Activated CD4-positive, alpha-beta T cell treated with anti-CD3 and anti-CD28 coated beads for 36 hours (primary cell): ENCODE measurements at regions not wholly inside any gene's neighbourhood (a gene's known extent, or its start where the extent isn't known, plus 50 kb on each side); places are given as distances from the start of the nearest gene placed in this dataset.

Source experiments
- ATAC-seq: fragments of 200-7000 bp; cut with Tn5 transposase; one replicate; pipeline ENCODE4 v1.10.0; 2021; ENCODE audit warnings: mild to moderate bottlenecking, moderate library complexity
- CTCF ChIA-PET: fragments of 350-600 bp; sonication (Branson Sonifier 250); formaldehyde crosslinking; loops from one replicate; lab custom pipeline; 2021; ENCODE audit warnings: antibody characterized with exemption; lab: Charles Lee
- POLR2A ChIA-PET: fragments of 350-600 bp; sonication (Branson Sonifier 250); formaldehyde crosslinking; loops from one replicate; lab custom pipeline; 2021; ENCODE audit warnings: antibody characterized with exemption, inconsistent platforms; lab: Charles Lee
- DNase-seq: peaks from one replicate; pipeline ENCODE4 v3.0.0-alpha.2; 2020
- H3K27ac Mint-ChIP-seq: one replicate; pipeline ENCODE4 v1.8.0; 2021; ENCODE audit warnings: mixed read lengths
- H3K27me3 Mint-ChIP-seq: one replicate; pipeline ENCODE4 v1.8.0; 2021; ENCODE audit warnings: mixed read lengths
- H3K36me3 Mint-ChIP-seq: one replicate; pipeline ENCODE4 v1.8.0; 2021; ENCODE audit warnings: low read depth, mixed read lengths
- H3K4me1 Mint-ChIP-seq: one replicate; pipeline ENCODE4 v1.8.0; 2021; ENCODE audit warnings: mixed read lengths
- H3K4me3 Mint-ChIP-seq: one replicate; pipeline ENCODE4 v1.8.0; 2021; ENCODE audit warnings: mild to moderate bottlenecking, moderate library complexity, mixed read lengths
- H3K9me3 Mint-ChIP-seq: one replicate; pipeline ENCODE4 v1.8.0; 2021; ENCODE audit warnings: low read depth, mixed read lengths
- intact Hi-C, 2 experiments: fragments of 100-400 bp; cut with DNase I in 1 of 2; cut with micrococcal nuclease in 1 of 2; formaldehyde crosslinking; loops; one replicate each; pipeline versions ENCODE4 v1.14.2 to v1.15.1; 2022 to 2024; cut with DNase I, micrococcal nuclease

GRCh38 chr21:27382404-27382803, 415.5 kb upstream of the ADAMTS5 start:
- H3K27ac Mint-ChIP-seq = no peak overlapping the region
- ChIA-PET POLR2A (no interaction called here), CTCF (no interaction called here)
- no peaks in the 10 kb centered on the region for H3K36me3 Mint-ChIP-seq
- no peaks in the 10 kb centered on the region for H3K27me3 Mint-ChIP-seq
- intact Hi-C loops = no loop called here
- ATAC-seq = no peak
- DNase-seq = no peak
- H3K4me1 Mint-ChIP-seq = no peaks in the 10 kb centered on the region
- peaks cover 2% of the 10 kb centered on the region for H3K9me3 Mint-ChIP-seq
- H3K4me3 Mint-ChIP-seq = no peak overlapping the region

- Mint-ChIP-seq H3K27ac (no peak overlapping the region), H3K4me1 (no peaks in the 10 kb centered on the region), H3K27me3 (no peaks in the 10 kb centered on the region), H3K4me3 (no peak overlapping the region), H3K36me3 (no peaks in the 10 kb centered on the region), H3K9me3 (peaks cover 2% of the 10 kb centered on the region)
- no peak for ATAC-seq
- ChIA-PET CTCF (no interaction called here), POLR2A (no interaction called here)
- no peak for DNase-seq
- intact Hi-C loops = no loop called here
These were observed 413.4 kb upstream of the ADAMTS5 start for GRCh38 chr21:27380303-27380702.

DNA sequence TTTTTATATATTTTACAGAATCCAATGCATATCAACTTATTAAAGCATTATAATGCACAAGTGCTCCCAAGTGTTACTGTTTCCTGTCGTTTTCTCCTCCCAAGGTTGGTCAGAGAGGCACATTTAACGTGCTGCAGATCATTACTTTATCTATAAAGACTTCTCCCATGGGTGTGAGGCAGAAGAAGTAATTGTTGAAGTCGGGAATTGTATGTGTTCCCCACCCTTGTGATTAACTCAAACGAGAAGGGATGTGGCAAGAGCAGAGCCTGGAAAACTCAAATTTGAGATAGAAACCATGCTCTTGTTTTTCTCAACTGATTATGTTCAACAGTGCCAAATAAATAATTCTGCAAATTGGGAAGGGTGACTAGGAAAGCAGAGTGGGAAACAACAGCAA, 412.5 kb upstream of the ADAMTS5 start:
- Mint-ChIP-seq H3K27me3 (no peaks in the 10 kb centered on the region), H3K36me3 (no peaks in the 10 kb centered on the region), H3K4me3 (no peak overlapping the region), H3K27ac (no peak overlapping the region), H3K4me1 (no peaks in the 10 kb centered on the region), H3K9me3 (peaks cover 2% of the 10 kb centered on the region)
- DNase-seq (no peak), ATAC-seq (no peak)
- CTCF ChIA-PET = no interaction called here
- POLR2A ChIA-PET = interaction anchor here (0.7 kb wide), 1 partner anchor 1923 kb away, joined by 3 read pairs; no protein-coding TSS in a partner anchor
- intact Hi-C loops = no loop called here

DNA sequence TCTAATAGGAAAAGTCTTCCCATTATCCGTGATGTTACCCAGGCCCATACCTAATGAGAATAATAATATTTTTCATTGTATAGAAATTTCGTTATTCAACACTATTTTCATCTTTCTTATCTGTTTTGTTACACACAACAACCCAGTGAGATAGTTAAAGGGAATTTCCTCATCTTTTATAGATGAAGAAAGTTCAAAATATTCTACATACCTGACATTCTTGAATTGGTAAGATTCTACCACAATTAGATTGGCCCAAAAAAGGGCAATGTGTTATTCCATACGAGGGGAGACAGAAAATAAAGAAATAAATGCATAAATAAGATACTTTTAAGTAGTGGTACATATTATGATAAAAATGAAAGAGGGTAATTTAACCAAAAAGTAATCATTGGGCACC, 405.5 kb upstream of the ADAMTS5 start:
- CTCF ChIA-PET = no interaction called here
- Mint-ChIP-seq H3K27ac (no peak overlapping the region), H3K4me1 (no peaks in the 10 kb centered on the region), H3K9me3 (no peaks in the 10 kb centered on the region), H3K36me3 (no peaks in the 10 kb centered on the region), H3K4me3 (no peak overlapping the region), H3K27me3 (no peaks in the 10 kb centered on the region)
- no peak for DNase-seq
- intact Hi-C loops = no loop called here
- POLR2A ChIA-PET = no interaction called here
- no peak for ATAC-seq

DNA sequence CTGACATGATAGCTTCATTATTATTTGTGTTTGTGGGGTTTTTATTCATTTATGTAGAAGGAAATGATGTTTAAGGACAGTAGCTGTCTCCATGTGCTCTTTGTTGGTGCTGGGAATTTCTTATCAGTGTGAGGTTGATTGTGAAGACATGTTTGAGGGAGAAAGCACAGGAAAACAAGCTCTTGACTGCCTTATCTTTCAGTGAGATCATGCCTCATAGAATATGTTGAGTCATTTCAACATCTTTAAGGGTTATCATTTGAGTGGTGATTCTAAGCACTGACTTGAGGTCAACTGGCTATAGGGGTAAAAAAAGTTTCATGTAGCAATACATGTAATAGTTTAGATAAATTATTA, 405.1 kb upstream of the ADAMTS5 start:
- Mint-ChIP-seq H3K27me3 (no peaks in the 10 kb centered on the region), H3K36me3 (no peaks in the 10 kb centered on the region), H3K4me3 (no peak overlapping the region), H3K9me3 (no peaks in the 10 kb centered on the region), H3K27ac (no peak overlapping the region), H3K4me1 (no peaks in the 10 kb centered on the region)
- DNase-seq (no peak), ATAC-seq (no peak)
- ChIA-PET CTCF (no interaction called here), POLR2A (no interaction called here)
- intact Hi-C loops = no loop called here

GRCh38 chr21:27371115-27371974, 404.5 kb upstream of the ADAMTS5 start:
- intact Hi-C loops = no loop called here
- H3K9me3 Mint-ChIP-seq = no peaks in the 10 kb centered on the region
- no peak overlapping the region for H3K27ac Mint-ChIP-seq
- H3K4me1 Mint-ChIP-seq = no peaks in the 10 kb centered on the region
- ATAC-seq (no peak), DNase-seq (no peak)
- H3K4me3 Mint-ChIP-seq = no peak overlapping the region
- POLR2A ChIA-PET = no interaction called here
- CTCF ChIA-PET = no interaction called here
- H3K36me3 Mint-ChIP-seq = no peaks in the 10 kb centered on the region
- H3K27me3 Mint-ChIP-seq = no peaks in the 10 kb centered on the region

DNA sequence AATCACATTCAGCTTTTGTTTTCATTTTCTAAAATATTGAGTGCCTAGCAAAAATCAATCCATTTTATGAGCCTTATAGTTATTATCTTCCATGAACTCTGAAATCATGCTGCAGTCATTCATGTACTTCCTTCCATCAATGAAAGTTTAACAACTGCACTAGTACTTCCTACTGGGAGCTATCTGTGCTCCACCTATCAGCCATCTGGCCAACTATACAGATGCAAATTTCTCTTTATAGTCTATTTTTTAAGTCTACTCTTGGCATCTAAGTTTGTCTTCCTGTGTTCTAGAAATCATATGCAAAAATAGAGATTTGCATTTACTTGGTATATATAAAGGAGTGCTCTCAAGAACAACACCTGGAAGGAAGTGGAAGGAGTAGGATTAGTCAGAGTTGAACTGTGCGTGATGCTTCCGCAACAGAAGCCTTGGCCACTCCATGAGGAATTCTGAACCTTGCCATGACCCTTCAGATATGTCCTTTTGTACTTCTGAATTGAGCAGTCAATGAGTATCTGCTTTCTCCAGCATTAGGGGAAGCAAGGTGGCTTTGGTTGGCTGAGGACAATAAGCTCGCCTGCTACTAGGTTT, 403.2 kb upstream of the ADAMTS5 start:
- ATAC-seq (no peak), DNase-seq (no peak)
- ChIA-PET CTCF (interaction anchor here (0.6 kb wide), 1 partner anchor 342 kb away, joined by 3 read pairs; no protein-coding TSS in a partner anchor), POLR2A (no interaction called here)
- Mint-ChIP-seq H3K36me3 (no peaks in the 10 kb centered on the region), H3K27me3 (no peaks in the 10 kb centered on the region), H3K4me3 (no peak overlapping the region), H3K27ac (no peak overlapping the region), H3K9me3 (no peaks in the 10 kb centered on the region), H3K4me1 (no peaks in the 10 kb centered on the region)
- intact Hi-C loops = no loop called here

- H3K27me3 Mint-ChIP-seq = no peaks in the 10 kb centered on the region
- H3K9me3 Mint-ChIP-seq = no peaks in the 10 kb centered on the region
- DNase-seq = no peak
- intact Hi-C loops = no loop called here
- H3K36me3 Mint-ChIP-seq = no peaks in the 10 kb centered on the region
- ATAC-seq = no peak
- ChIA-PET POLR2A (no interaction called here), CTCF (interaction anchor here (0.6 kb wide), 1 partner anchor 342 kb away, joined by 3 read pairs; no protein-coding TSS in a partner anchor)
- H3K4me3 Mint-ChIP-seq = no peak overlapping the region
- H3K27ac Mint-ChIP-seq = no peak overlapping the region
- H3K4me1 Mint-ChIP-seq = no peaks in the 10 kb centered on the region
These were observed 402.3 kb upstream of the ADAMTS5 start for GRCh38 chr21:27369234-27369633.

- DNase-seq (no peak), ATAC-seq (no peak)
- Mint-ChIP-seq H3K27me3 (no peaks in the 10 kb centered on the region), H3K4me3 (no peak overlapping the region), H3K27ac (no peak overlapping the region), H3K9me3 (no peaks in the 10 kb centered on the region), H3K4me1 (no peaks in the 10 kb centered on the region), H3K36me3 (no peaks in the 10 kb centered on the region)
- ChIA-PET POLR2A (no interaction called here), CTCF (no interaction called here)
- intact Hi-C loops = no loop called here
These were observed 399.9 kb upstream of the ADAMTS5 start for GRCh38 chr21:27366646-27367235.

DNA sequence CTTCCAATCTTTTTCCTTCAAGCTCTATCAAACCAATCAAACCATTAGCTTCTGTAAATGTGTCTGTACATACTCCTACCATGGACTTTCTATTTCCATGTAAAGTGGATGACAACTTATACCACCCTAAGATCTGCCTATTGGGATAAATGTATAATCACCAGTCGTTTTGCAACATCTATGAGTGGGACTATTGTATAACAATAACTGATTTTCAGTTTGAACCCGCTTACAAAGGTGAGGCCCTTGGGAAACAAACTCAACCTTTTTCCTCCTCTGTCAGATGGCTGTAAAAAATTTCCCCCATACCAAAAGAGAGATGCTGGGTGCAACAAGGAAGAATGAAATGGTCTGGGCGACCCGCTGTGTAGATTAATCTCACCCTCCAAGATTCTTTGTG, 399.1 kb upstream of the ADAMTS5 start:
- POLR2A ChIA-PET = no interaction called here
- CTCF ChIA-PET = no interaction called here

DNA sequence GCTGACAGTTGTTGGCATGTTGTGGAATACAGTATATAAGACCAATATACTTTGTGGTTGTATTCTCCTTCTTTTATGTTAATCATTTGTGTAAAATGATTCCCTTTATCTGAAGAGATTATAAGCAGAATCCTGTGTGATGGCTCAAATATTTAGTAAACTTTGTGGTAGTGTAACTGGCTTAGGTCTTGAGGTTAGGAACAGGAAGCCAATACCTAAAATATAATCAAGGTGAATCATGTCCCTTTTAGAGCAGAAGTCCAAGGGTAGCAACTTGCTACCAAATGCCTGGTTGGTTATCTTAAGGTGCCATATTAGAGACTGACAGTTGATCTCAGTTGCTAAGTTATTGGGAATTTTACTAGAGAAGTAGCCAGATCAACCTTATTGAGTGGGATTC, 398.5 kb upstream of the ADAMTS5 start:
- ATAC-seq (no peak), DNase-seq (no peak)
- Mint-ChIP-seq H3K4me3 (no peak overlapping the region), H3K4me1 (no peaks in the 10 kb centered on the region), H3K27me3 (no peaks in the 10 kb centered on the region), H3K27ac (no peak overlapping the region), H3K9me3 (peaks cover 2% of the 10 kb centered on the region), H3K36me3 (no peaks in the 10 kb centered on the region)
- ChIA-PET CTCF (no interaction called here), POLR2A (no interaction called here)
- intact Hi-C loops = no loop called here

More for the DNA sequence above, 399.1 kb upstream of the ADAMTS5 start:
- DNase-seq (no peak), ATAC-seq (no peak)
- intact Hi-C loops = no loop called here
- H3K4me3 Mint-ChIP-seq = no peak overlapping the region
- no peaks in the 10 kb centered on the region for H3K36me3 Mint-ChIP-seq
- H3K27me3 Mint-ChIP-seq = no peaks in the 10 kb centered on the region
- no peak overlapping the region for H3K27ac Mint-ChIP-seq
- no peaks in the 10 kb centered on the region for H3K9me3 Mint-ChIP-seq
- no peaks in the 10 kb centered on the region for H3K4me1 Mint-ChIP-seq
